HG03457 (cell line): ENCODE measurements at regions not wholly inside any gene's neighbourhood (a gene's known extent, or its start where the extent isn't known, plus 50 kb on each side); places are given as distances from the start of the nearest gene placed in this dataset.
"Not testable (repeated sequence)": the region's sequence is repeated elsewhere in the genome, so short reads cannot be mapped to it uniquely, and the experiment has no call there.

Source experiments
- ATAC-seq: cut with Tn5 transposase; IDR thresholded peaks from one replicate; pipeline ENCODE4 v1.9.1; 2021; ENCODE audit warnings: moderate number of reproducible peaks; ENCODE audit not compliant: unreplicated experiment

DNA sequence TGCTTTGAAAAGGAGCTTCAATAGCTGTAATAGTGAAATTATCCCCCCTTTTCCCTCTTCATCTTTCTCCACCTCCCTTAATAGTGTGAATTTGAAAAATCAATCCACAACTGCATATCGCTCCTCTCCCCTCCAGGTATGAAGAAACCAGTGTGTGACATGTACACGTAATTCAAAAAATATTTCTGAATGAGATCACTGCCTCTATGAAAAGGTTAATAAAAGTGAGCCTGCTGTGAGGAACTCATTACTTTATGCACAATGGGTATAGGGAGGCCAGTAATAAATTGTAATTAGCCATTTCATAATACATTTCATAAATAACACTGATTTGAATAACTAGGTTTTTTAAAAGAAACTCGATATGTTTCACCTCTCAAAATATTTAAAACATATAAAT is 209.0 kb upstream of the KYNU start:
- ATAC-seq = no peak

GRCh38 chr2:142665241-142665640 is 212.2 kb upstream of the KYNU start:
- no peak for ATAC-seq

DNA sequence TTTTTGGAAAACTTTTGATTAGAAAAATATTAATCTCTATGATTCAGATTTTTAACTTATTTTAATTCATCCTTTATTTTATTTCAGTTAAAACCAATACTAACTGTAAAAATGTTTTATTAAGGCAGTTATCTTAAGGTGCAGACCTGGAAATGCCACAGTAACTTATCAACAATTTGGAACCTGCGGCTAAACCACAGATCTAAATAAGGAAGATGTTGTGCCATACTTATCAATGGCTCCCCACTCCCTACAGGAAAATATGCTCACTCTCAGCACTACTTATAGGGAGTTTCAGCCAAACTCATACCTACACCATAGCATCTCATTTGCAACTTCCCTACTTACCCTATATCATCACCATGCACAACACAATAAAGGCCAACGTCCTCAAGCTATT is 226.9 kb upstream of the KYNU start:
- no peak for ATAC-seq

- ATAC-seq = no peak
Observed at GRCh38 chr2:142649581-142649980, 227.9 kb upstream of the KYNU start.

GRCh38 chr2:142642650-142643049 is 234.8 kb upstream of the KYNU start:
- no peak for ATAC-seq

GRCh38 chr2:142629193-142629592 is 248.3 kb upstream of the KYNU start:
- ATAC-seq = no peak

DNA sequence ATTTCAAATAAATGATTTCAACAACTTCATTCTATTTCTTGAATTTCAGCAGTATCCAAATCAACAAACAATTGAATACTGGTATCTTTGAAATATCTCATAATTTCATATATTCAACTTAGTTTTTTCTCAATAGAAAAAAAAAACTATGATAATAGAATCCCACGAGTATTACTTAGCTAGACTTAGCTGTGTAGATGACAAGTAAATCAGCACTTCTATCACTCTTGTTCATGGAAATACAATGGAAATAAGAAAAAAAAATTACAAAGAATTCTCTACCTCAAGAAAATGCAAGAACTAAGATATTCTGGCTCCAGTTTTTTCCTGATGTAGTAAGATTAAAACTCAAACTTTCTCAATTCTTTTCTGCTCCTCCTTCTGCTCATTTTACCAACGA is 256.2 kb upstream of the KYNU start:
- no peak for ATAC-seq

GRCh38 chr2:142617461-142617860 is 260.0 kb upstream of the KYNU start:
- ATAC-seq = no peak

GRCh38 chr2:142615876-142616275 is 261.6 kb upstream of the KYNU start:
- no peak for ATAC-seq

- ATAC-seq = not testable (repeated sequence)
Observed at GRCh38 chr2:142613193-142613592, 264.3 kb upstream of the KYNU start.

- no peak for ATAC-seq
Observed at GRCh38 chr2:142605421-142605820, 272.0 kb upstream of the KYNU start.

DNA sequence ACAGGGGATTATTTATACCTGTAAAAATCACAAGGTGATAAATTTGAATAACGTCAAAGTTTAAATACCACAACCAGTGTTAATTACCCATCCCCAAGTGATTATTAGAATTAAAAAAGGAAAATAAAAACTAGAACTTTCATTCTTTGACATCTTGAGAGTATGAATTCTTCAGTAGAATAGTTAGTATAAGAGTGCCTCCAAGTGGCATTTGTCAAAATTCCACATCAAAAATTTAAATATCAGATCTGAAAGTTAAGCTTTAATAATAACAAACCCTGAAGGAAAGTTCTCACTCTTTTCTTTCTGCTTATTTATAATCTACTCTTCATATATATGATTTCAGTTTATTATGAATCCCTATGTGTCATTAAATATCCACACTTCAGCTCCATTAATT is 273.7 kb upstream of the KYNU start:
- no peak for ATAC-seq

DNA sequence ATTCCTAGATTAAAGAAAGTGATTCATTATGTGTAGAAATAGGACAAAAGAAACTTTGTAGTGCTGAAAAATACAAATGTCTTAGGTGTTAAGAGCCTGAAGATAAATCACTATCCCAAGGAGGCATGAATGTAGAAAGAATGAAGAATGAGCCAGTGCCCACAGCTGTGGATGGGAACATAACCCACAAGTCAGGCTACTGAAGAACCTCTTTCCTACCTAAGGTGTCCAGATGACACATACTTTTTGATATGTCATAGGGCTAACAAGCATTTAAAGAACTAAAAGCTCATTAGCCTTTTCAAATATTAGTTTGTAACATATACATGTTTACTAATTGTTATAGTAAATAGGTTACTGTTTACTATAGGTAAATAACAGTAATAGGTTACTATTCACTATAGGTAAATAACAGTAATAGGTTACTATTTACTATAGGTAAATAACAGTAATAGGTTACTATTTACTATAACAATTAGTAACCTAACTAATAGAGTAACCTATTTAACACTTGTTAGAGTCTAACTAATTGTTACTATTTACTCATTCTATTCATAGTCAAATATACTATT is 275.0 kb upstream of the KYNU start:
- no peak for ATAC-seq

DNA sequence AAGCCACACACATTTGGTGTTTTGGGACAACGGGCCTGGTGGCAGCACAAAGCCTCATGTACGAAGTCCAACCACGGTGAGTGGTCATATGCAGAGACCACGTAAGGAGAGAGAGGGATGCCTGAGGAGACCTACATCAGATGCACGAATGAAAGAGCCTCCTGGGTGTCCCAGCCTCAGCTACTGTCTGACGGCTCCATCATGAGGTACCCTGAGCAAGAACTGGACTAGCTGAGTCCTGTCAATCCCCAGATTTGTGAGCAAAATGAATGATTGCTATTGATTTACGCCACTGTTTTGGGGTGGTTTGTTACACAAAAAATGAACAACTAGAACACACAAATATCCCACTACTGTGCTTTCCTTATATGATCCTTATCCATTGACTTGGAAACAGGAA is 275.7 kb upstream of the KYNU start:
- ATAC-seq = no peak

DNA sequence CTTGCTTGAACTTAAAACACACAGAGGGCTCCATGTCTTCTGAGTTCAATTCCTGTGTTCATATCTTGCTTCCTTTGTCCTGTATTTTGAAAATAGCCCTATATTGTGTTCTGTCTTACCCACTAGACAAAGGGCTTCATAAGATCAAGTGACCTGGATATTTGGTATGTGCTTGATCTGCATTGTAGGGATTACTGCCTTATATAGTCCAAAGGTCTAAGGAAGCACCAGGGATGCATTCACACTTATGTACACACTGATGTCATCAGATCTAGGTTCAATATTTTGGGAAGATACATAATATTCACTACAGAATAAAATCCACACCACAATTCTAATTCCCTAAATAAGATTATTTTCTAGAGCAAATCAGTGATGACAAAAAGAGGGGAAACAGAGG is 278.0 kb upstream of the KYNU start:
- no peak for ATAC-seq

DNA sequence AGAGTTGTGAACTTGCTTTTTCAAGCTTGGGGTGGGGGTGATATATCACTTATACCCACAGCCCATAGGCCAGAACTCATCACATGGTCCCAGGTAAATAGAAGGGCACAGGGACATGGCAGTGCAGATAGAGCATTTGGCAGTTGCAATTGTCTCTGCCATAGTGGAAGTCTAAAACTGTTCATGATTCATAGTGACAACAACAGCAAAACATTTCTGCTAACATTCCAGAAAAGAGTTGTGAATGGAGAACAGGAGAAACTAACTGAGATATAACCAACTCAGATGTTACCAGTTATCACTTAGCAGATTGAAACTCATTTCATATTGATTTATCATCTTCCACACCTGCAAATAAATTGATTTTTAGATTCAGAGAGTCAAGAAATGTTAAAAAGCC is 278.6 kb upstream of the KYNU start:
- no peak for ATAC-seq

GRCh38 chr2:142596334-142597088 is 281.0 kb upstream of the KYNU start:
- no peak for ATAC-seq

DNA sequence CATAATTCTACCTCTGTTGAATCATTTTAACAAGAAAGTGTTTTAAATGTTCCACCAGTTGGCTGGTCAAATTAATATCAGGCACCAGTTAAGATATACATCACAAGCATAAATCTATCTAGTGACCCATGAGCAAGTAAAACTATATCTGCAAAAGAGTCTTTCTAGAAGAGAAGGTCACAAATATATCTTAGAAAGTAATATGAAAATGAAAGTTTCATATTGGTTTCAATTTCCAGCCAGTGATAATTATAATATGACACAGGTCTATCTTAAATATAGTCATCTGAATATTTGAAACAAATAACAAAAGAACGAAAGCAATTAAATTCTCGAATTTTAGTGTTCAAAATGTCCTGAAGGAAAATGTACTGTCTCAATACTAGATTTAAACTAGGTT is 282.5 kb upstream of the KYNU start:
- ATAC-seq = no peak

DNA sequence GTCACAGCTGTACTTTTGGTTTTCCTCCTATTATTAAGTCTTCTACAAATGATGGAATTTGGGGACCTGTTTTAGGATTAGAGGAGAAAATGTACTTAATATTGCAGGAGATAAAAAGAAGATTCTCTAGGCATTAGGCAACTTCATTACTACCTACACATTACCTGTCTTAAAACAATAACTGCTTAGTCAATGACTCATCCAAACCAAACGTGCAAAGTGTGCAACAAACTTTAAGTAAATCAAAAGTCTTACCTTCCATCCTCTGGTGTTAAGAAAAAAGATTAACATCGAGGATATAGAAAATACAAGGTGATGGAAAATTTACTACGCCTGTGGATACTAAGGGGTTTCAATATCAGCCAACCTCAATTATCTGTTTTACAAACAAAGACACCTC is 285.3 kb upstream of the KYNU start:
- no peak for ATAC-seq

DNA sequence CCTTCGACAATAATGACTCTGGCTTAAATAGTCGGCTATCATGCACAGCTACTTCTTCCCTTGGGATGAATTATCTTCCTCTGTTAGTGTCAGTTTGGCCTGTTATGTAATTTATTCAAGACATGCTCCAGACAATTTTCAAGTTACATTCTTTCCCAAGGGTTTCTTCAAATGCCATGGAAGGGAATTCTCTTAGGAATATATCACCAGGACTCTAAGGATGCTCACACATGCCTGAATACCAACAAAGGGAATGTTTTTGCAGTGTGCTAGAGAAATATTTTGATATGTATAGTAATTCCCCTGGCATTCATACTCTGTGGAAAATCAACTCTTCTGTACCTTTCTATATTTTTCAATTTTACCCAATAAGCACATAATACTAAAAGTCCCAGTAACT is 286.0 kb upstream of the KYNU start:
- ATAC-seq = no peak

GRCh38 chr2:142588269-142588668 is 289.2 kb upstream of the KYNU start:
- ATAC-seq = no peak

GRCh38 chr2:142586693-142587580 is 290.5 kb upstream of the KYNU start:
- ATAC-seq = no peak
